IMR-90 (cell line): ENCODE measurements at regions not wholly inside any gene's neighbourhood (a gene's known extent, or its start where the extent isn't known, plus 50 kb on each side); places are given as distances from the start of the nearest gene placed in this dataset.

ENCODE experiments used
- ATAC-seq: fragments of 200-7000 bp; cut with Tn5 transposase; 2 replicates; pipeline ENCODE4 v1.9.1; 2020; ENCODE audit warnings: low read depth, mild to moderate bottlenecking, moderate library complexity
- BruUV-seq: library from RNA; stranded (reverse); fragments of 400-500 nt; replicated peaks from 2 replicates; lab custom pipeline; 2021; lab: Mats Ljungman, UMichigan
- CTCF ChIA-PET: fragments of 300-600 bp; formaldehyde crosslinking; extraction: SDS; loops from one replicate; lab custom pipeline; 2021; ENCODE audit warnings: antibody characterized with exemption; lab: Yijun Ruan, JAX
- POLR2A ChIA-PET: fragments of 300-600 bp; sonication (Branson Sonifier 250); formaldehyde crosslinking; loops from one replicate; lab custom pipeline; 2022; ENCODE audit warnings: antibody characterized with exemption; ENCODE audit not compliant: unreplicated experiment; lab: Charles Lee
- DNase-seq: peaks from one replicate; pipeline ENCODE4 v3.0.0; 2013
- H2AFZ ChIP-seq: replicated peaks from 2 replicates; pipeline ENCODE3; 2013; ENCODE audit warnings: low read length, mild to moderate bottlenecking; ENCODE audit not compliant: poor library complexity
- H2AK5ac ChIP-seq: 2 replicates; pipeline ENCODE4 v1.6.1; 2013; ENCODE audit warnings: low read depth, low read length, inconsistent platforms
- H2AK9ac ChIP-seq: replicated peaks from 2 replicates; pipeline ENCODE3; 2013; ENCODE audit warnings: mild to moderate bottlenecking, low read depth, low read length, moderate library complexity; ENCODE audit not compliant: poor library complexity
- H2BK120ac ChIP-seq: 2 replicates; pipeline ENCODE4 v1.6.1; 2013; ENCODE audit warnings: low read depth, low read length, inconsistent platforms
- H2BK15ac ChIP-seq: 3 replicates; pipeline ENCODE4 v1.6.1; 2013; ENCODE audit warnings: low read depth, low read length, inconsistent platforms
- H2BK20ac ChIP-seq: 2 replicates; pipeline ENCODE4 v1.6.1; 2013; ENCODE audit warnings: low read depth, mild to moderate bottlenecking, inconsistent platforms, low read length, moderate library complexity
- H2BK5ac ChIP-seq: 2 replicates; pipeline ENCODE4 v1.6.1; 2013; ENCODE audit warnings: mild to moderate bottlenecking, low read depth, low read length, inconsistent platforms; ENCODE audit not compliant: poor library complexity, severe bottlenecking
- H3K14ac ChIP-seq: replicated peaks from 2 replicates; pipeline ENCODE4 v1.6.1; 2013; ENCODE audit warnings: low read depth, low read length, inconsistent platforms
- H3K18ac ChIP-seq: 2 replicates; pipeline ENCODE4 v1.6.1; 2013; ENCODE audit warnings: low read depth, low read length, control low read depth
- H3K23ac ChIP-seq: 2 replicates; pipeline ENCODE4 v1.6.1; 2013; ENCODE audit warnings: low read depth, low read length, inconsistent platforms
- H3K27ac ChIP-seq: 2 replicates; pipeline ENCODE4 v1.5.1; 2013; ENCODE audit warnings: mild to moderate bottlenecking, control low read depth, low read length; ENCODE audit not compliant: insufficient read depth
- H3K27me3 ChIP-seq: 2 replicates; pipeline ENCODE4 v1.6.1; 2013; ENCODE audit warnings: low read length; ENCODE audit not compliant: control insufficient read depth, insufficient read depth
- H3K36me3 ChIP-seq: 2 replicates; pipeline ENCODE4 v1.6.1; 2013; ENCODE audit warnings: low read length, mixed read lengths; ENCODE audit not compliant: control insufficient read depth, insufficient read depth
- H3K4ac ChIP-seq: 2 replicates; pipeline ENCODE4 v1.6.1; 2013; ENCODE audit warnings: low read depth, low read length, inconsistent platforms
- H3K4me1 ChIP-seq: 2 replicates; pipeline ENCODE4 v1.6.1; 2013; ENCODE audit warnings: low read length, mixed read lengths; ENCODE audit not compliant: control insufficient read depth, insufficient read depth
- H3K4me2 ChIP-seq: 2 replicates; pipeline ENCODE4 v1.6.1; 2013; ENCODE audit warnings: low read depth, mild to moderate bottlenecking, control low read depth, low read length, moderate library complexity
- H3K4me3 ChIP-seq: 2 replicates; pipeline ENCODE4 v1.5.1; 2013; ENCODE audit warnings: low read depth, mild to moderate bottlenecking, control low read depth, low read length, moderate library complexity; ENCODE audit not compliant: insufficient read depth
- H3K56ac ChIP-seq: 2 replicates; pipeline ENCODE4 v1.6.1; 2013; ENCODE audit warnings: low read length, inconsistent platforms; ENCODE audit not compliant: insufficient read depth; ENCODE audit errors: extremely low read depth
- H3K79me1 ChIP-seq, 2 experiments: 2 replicates each; pipeline ENCODE4 v1.6.1; 2013; ENCODE audit warnings: low read length in 2 of 2, inconsistent platforms in 1 of 2, low read depth in 1 of 2
- H3K9ac ChIP-seq: 2 replicates; pipeline ENCODE4 v1.6.1; 2013; ENCODE audit warnings: low read depth, low read length, control low read depth
- H3K9me1 ChIP-seq: 2 replicates; pipeline ENCODE4 v1.6.1; 2013; ENCODE audit warnings: low read length, inconsistent platforms; ENCODE audit not compliant: insufficient read depth
- H3K9me3 ChIP-seq: 2 replicates; pipeline ENCODE4 v1.6.1; 2013; ENCODE audit warnings: low read length; ENCODE audit not compliant: control insufficient read depth, insufficient read depth
- H4K20me1 ChIP-seq: 2 replicates; pipeline ENCODE4 v1.6.1; 2013; ENCODE audit warnings: low read length, inconsistent platforms; ENCODE audit not compliant: insufficient read depth
- H4K5ac ChIP-seq: 2 replicates; pipeline ENCODE4 v1.6.1; 2013; ENCODE audit warnings: mild to moderate bottlenecking, low read depth, low read length, control low read depth
- H4K8ac ChIP-seq, 2 experiments: 2 replicates each; pipeline ENCODE4 v1.6.1; 2013; ENCODE audit warnings: low read depth in 2 of 2, low read length in 2 of 2, control low read depth in 1 of 2, inconsistent platforms in 1 of 2
- H4K91ac ChIP-seq: 2 replicates; pipeline ENCODE4 v1.6.1; 2013; ENCODE audit warnings: low read depth, low read length, inconsistent platforms; ENCODE audit not compliant: insufficient read depth
- CEBPB ChIP-seq: IDR thresholded peaks from 2 replicates; pipeline ENCODE4 v1.6.1; 2012; ENCODE audit warnings: low read depth, low read length, improper control_type of control experiment
- ELK1 ChIP-seq: fragments of 150-350 bp; IDR thresholded peaks from 2 replicates; pipeline ENCODE4 v1.6.1; 2016; ENCODE audit warnings: low read depth, mild to moderate bottlenecking, low read length, moderate library complexity, borderline replicate concordance
- FOS ChIP-seq: fragments of 150-350 bp; IDR thresholded peaks from 2 replicates; pipeline ENCODE4 v1.6.1; 2016; ENCODE audit warnings: low read depth, low read length
- MAZ ChIP-seq: IDR thresholded peaks from 2 replicates; pipeline ENCODE4 v1.6.1; 2012; ENCODE audit warnings: low read depth, mild to moderate bottlenecking, low read length, improper control_type of control experiment, moderate library complexity, borderline replicate concordance
- MXI1 ChIP-seq: IDR thresholded peaks from 2 replicates; pipeline ENCODE4 v1.6.1; 2012; ENCODE audit warnings: low read depth, mild to moderate bottlenecking, low read length, moderate library complexity, borderline replicate concordance
- NFE2L2 ChIP-seq: fragments of 150-350 bp; IDR thresholded peaks from 2 replicates; pipeline ENCODE4 v1.6.1; 2016; ENCODE audit warnings: low read depth, mild to moderate bottlenecking, low read length
- POLR2A ChIP-seq: IDR thresholded peaks from 2 replicates; pipeline ENCODE4 v1.6.1; 2012; ENCODE audit warnings: mild to moderate bottlenecking, low read depth, low read length
- RAD21 ChIP-seq: IDR thresholded peaks from 2 replicates; pipeline ENCODE4 v1.6.1; 2012; ENCODE audit warnings: low read length, improper control_type of control experiment
- RFX5 ChIP-seq: IDR thresholded peaks from 2 replicates; pipeline ENCODE4 v1.8.0; 2012; ENCODE audit warnings: low read depth, mild to moderate bottlenecking, low read length, moderate library complexity
- SMC3 ChIP-seq: fragments of 150-350 bp; IDR thresholded peaks from 2 replicates; pipeline ENCODE4 v1.6.1; 2016; ENCODE audit warnings: low read depth, mild to moderate bottlenecking, antibody characterized with exemption, low read length, moderate library complexity
- WGBS, 2 experiments: methylation state at CpG; one replicate each; pipeline versions ENCODE4 v1.1.5 to v1.1.7; 2013; ENCODE audit warnings: missing lambda C conversion rate in 2 of 2; ENCODE audit not compliant: insufficient read length in 1 of 2; ENCODE audit errors: extremely low coverage in 2 of 2; 5-methylcytosine and 5-hydroxymethylcytosine counted together
- dilution Hi-C: fragments of 300-500 bp; cut with HindIII; formaldehyde crosslinking; loops from one replicate; pipeline ENCODE4 v1.14.3; 2018; ENCODE audit warnings: low sequenced_read_pairs; ENCODE audit not compliant: unreplicated experiment
- in situ Hi-C: fragments of 300-500 bp; cut with MboI; formaldehyde crosslinking; loops from 3 replicates; pipeline ENCODE4 v1.14.3; 2019; ENCODE audit warnings: low sequenced_read_pairs, inconsistent platforms, mixed read lengths
- intact Hi-C: fragments of 100-400 bp; cut with micrococcal nuclease; formaldehyde crosslinking; loops from 2 replicates; pipeline ENCODE4 v1.10.0; 2022

- in situ Hi-C loops: no loop called here
- no peak for DNase-seq
- no TSS peak for BruUV-seq
These were observed 257.9 kb upstream of the RRP15 start for GRCh38 chr1:218027152-218027551.

More at GRCh38 chr1:218027152-218027551, 257.9 kb upstream of the RRP15 start:
- WGBS, 2 experiments: no CpG with 5 or more reads among the region's 5 CpGs
- Histone ChIP-seq H3K36me3 (no peaks in the 10 kb centered on the region), H3K4me2 (no peak overlapping the region), H2BK5ac (no peak overlapping the region), H3K27ac (no peak overlapping the region), H3K9me1 (no peaks in the 10 kb centered on the region), H3K4me1 (0 out of 2 replicates have a peak, but pooled peaks cover 2% of the 10 kb centered on the region), H2AFZ (no peak overlapping the region), H3K27me3 (no peaks in the 10 kb centered on the region), H4K91ac (no peak overlapping the region), H3K18ac (no peak overlapping the region), H4K8ac (no peak overlapping the region), H4K5ac (no peak overlapping the region), H3K14ac (no peak overlapping the region), H2BK120ac (0 out of 2 replicates have a peak overlapping the region, but pooled peaks have one; percentile 2), H4K20me1 (no peaks in the 10 kb centered on the region), H2BK15ac (no peak overlapping the region), H3K4ac (no peak overlapping the region), H3K9me3 (no peaks in the 10 kb centered on the region), H2AK9ac (no peak overlapping the region), H2AK5ac (no peak overlapping the region), H3K23ac (no peak overlapping the region), H3K9ac (no peak overlapping the region), H2BK20ac (no peak overlapping the region), H3K56ac (no peak overlapping the region), H3K4me3 (no peak overlapping the region), H3K79me1 (no peaks in the 10 kb centered on the region)
- dilution Hi-C loops (no loop called here), intact Hi-C loops (no loop called here)
- CTCF ChIA-PET: no interaction called here
- ATAC-seq: no peak
- TF ChIP-seq NFE2L2 (no peak), MAZ (no peak), CEBPB (no peak), FOS (no peak), POLR2A (no peak), RAD21 (no peak), MXI1 (no peak), RFX5 (no peak), ELK1 (no peak), SMC3 (no peak)
- POLR2A ChIA-PET: no interaction called here
